Right atrium auricular region (tissue), 2 donors: ENCODE measurements at regions not wholly inside any gene's neighbourhood (a gene's known extent, or its start where the extent isn't known, plus 50 kb on each side); places are given as distances from the start of the nearest gene placed in this dataset.

Experiments used
- DNase-seq: peaks from one replicate; pipeline ENCODE4 v3.0.0-alpha.2; 2019; ENCODE audit warnings: low spot score
- H3K27ac ChIP-seq, 2 donors: fragments of 200-600 bp; sonication (generic); 1 replicate in 1 of 2; 2 replicates in 1 of 2; pipeline ENCODE4 v1.5.1; 2016 to 2019
- H3K27me3 ChIP-seq, 2 donors: fragments of 200-600 bp; sonication (generic); one replicate each; pipeline versions ENCODE4 v1.5.1 to v1.6.0; 2017 to 2019
- H3K36me3 ChIP-seq: fragments of 200-600 bp; sonication (generic); one replicate; pipeline ENCODE4 v1.5.1; 2016
- H3K4me1 ChIP-seq, 2 donors: fragments of 200-600 bp; sonication (generic); one replicate each; pipeline versions ENCODE4 v1.5.1 to v1.6.0; 2017 to 2019
- H3K4me3 ChIP-seq, 2 donors: fragments of 200-600 bp; sonication (generic); 1 replicate in 1 of 2; 2 replicates in 1 of 2; pipeline ENCODE4 v1.5.1; 2017 to 2019; ENCODE audit warnings: mild to moderate bottlenecking in 1 of 2, moderate library complexity in 1 of 2
- H3K9me3 ChIP-seq, 2 donors: fragments of 200-600 bp; sonication (generic); one replicate each; pipeline ENCODE4 v1.5.1; 2019
- CTCF ChIP-seq, 2 donors: fragments of 200-600 bp; sonication (generic); IDR thresholded peaks; one replicate each; pipeline ENCODE4 v1.5.1; 2019; ENCODE audit warnings: antibody characterized with exemption in 2 of 2

GRCh38 chr4:10371869-10372471 lies 85.3 kb downstream of the ZNF518B start:
- DNase-seq, result no peak

GRCh38 chr4:10371121-10371520 lies 86.1 kb downstream of the ZNF518B start:
- Histone ChIP-seq H3K27ac (no peak overlapping the region), H3K9me3 (no peaks in the 10 kb centered on the region), H3K27me3 (no peaks in the 10 kb centered on the region), H3K4me1 (no peaks in the 10 kb centered on the region), H3K4me3 (no peak overlapping the region), H3K36me3 (no peaks in the 10 kb centered on the region)
- no peak for TF ChIP-seq CTCF (IDR thresholded peaks at IDR 0.05)
- no peak for DNase-seq

More at GRCh38 chr4:10371869-10372471, 85.3 kb downstream of the ZNF518B start:
- no peak for TF ChIP-seq CTCF (IDR thresholded peaks at IDR 0.05)
- Histone ChIP-seq H3K36me3 (no peaks in the 10 kb centered on the region), H3K27me3 (no peaks in the 10 kb centered on the region), H3K4me1 (no peaks in the 10 kb centered on the region), H3K9me3 (no peaks in the 10 kb centered on the region), H3K27ac (no peak overlapping the region), H3K4me3 (no peak overlapping the region)

GRCh38 chr4:10369517-10369916 lies 87.7 kb downstream of the ZNF518B start:
- H3K27ac ChIP-seq, result no peak overlapping the region
- DNase-seq, result no peak

GRCh38 chr4:10366628-10367027 lies 90.6 kb downstream of the ZNF518B start:
- H3K4me3 ChIP-seq, result no peak overlapping the region
- no peaks in the 10 kb centered on the region for H3K9me3 ChIP-seq
- H3K27ac ChIP-seq, result no peak overlapping the region
- DNase-seq, result no peak
- no peaks in the 10 kb centered on the region for H3K36me3 ChIP-seq
- no peak for TF ChIP-seq CTCF (IDR thresholded peaks at IDR 0.05)
- no peaks in the 10 kb centered on the region for H3K4me1 ChIP-seq
- H3K27me3 ChIP-seq, result no peaks in the 10 kb centered on the region

More at GRCh38 chr4:10369517-10369916, 87.7 kb downstream of the ZNF518B start:
- H3K4me1 ChIP-seq, result no peaks in the 10 kb centered on the region
- TF ChIP-seq CTCF (IDR thresholded peaks at IDR 0.05), result no peak
- H3K36me3 ChIP-seq, result no peaks in the 10 kb centered on the region
- H3K4me3 ChIP-seq, result no peak overlapping the region
- H3K9me3 ChIP-seq, result no peaks in the 10 kb centered on the region
- H3K27me3 ChIP-seq, result no peaks in the 10 kb centered on the region

- no peak for DNase-seq
- Histone ChIP-seq H3K4me3 (no peak overlapping the region), H3K27me3 (no peaks in the 10 kb centered on the region), H3K9me3 (no peaks in the 10 kb centered on the region), H3K27ac (no peak overlapping the region), H3K36me3 (no peaks in the 10 kb centered on the region), H3K4me1 (no peaks in the 10 kb centered on the region)
- TF ChIP-seq CTCF (IDR thresholded peaks at IDR 0.05), result no peak
These were observed 93.0 kb downstream of the ZNF518B start for GRCh38 chr4:10364194-10364593.

- TF ChIP-seq CTCF (IDR thresholded peaks at IDR 0.05), result no peak
- no peak for DNase-seq
- no peaks in the 10 kb centered on the region for H3K4me1 ChIP-seq
- no peak overlapping the region for H3K4me3 ChIP-seq
- no peaks in the 10 kb centered on the region for H3K9me3 ChIP-seq
- H3K27me3 ChIP-seq, result no peaks in the 10 kb centered on the region
- H3K27ac ChIP-seq, result no peak overlapping the region
- no peaks in the 10 kb centered on the region for H3K36me3 ChIP-seq
These were observed 102.5 kb downstream of the ZNF518B start for GRCh38 chr4:10354746-10355145.
